ENCODE measurements at regions not wholly inside any gene's neighbourhood (a gene's known extent, or its start where the extent isn't known, plus 50 kb on each side); places are given as distances from the start of the nearest gene placed in this dataset.

DNA sequence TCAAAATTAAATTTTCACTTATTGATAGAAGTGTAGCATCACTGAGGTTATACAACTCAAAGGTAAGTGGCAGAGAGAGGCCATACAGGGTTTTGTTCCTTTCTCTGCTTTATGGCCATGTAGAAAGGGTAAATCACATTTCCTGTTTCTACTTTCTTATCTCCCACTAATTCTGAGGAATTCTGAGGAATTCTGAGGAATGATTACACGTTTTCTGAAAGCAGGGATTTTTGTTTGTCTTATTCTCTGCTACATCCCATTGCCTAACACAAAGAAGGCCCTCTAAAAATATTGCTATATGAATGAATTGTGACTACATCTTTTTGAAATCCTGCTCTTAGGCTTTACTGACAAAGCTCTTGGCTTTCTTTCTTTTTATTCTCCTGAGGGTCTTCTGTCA, 516.9 kb upstream of the ZNF608 start:
- no peak for DNase-seq

GRCh38 chr5:125266106-125266505, 519.7 kb upstream of the ZNF608 start:
- DNase-seq: no peak

DNA sequence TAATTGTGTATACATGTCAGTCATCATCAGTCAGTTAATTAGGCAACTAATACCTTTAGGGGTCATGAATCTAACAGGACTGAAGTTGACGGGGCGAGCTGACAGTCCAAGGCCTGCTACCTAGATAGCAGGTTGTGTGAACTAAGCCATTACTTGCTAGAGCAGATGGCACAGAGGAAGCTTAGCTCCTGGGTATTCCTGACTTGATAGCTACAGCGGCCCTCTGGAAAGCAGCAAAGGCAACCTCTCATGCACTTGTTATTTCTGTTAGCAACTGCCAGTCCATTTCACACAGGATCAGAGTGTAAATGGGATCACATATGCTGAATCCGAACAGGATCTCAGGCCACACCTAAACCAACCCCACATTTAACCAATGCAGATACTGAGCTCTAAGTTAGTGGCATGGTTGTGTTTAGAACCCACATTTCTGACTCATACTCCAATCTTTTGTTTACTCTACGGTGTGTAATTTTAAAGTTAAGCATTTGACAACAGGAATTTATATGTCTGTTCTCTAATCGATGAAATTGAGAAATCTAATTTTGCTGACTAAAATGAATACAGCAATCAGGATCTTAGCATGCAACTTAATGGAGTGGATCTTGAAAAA, 521.3 kb upstream of the ZNF608 start:
- DNase-seq: no peak

DNA sequence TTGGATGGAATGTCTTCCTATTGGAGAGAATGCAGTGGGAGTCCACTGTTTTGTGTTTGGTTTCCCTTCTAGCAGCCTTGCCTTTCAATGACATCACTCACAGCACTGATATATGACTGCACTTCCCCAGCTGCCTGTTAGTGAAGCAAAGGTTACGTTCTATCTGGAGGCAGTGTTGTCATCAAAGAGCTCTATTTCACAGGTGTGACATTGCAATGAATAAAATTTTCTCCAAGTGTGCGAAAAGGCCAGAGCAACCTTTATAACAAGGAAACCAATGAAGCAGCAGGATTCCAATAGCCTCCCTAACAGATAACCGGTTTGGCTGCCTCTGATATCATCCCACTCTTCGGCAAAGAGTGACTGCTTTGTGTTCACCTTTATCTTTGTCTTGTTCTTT, 523.5 kb upstream of the ZNF608 start:
- DNase-seq: no peak

- no peak for DNase-seq
These were observed 525.9 kb upstream of the ZNF608 start for GRCh38 chr5:125272357-125272756.

DNA sequence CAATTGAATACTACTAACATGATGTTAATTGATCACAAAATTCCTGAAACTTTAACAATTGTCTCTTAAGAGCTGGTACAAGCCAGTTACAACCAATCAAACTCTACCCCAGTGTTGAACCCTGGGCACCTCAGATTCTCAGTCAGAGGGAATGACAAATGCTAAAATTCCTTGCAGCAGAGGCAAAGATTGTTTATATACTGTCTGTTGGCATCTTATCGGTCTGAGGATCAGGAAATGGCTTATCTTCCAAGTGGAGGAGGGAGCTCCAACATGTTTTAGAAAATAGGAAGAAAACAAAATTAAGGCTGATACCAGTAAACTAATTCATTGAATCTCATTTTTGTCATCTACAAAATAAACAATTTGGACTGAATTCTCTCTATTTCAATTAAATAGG, 527.8 kb upstream of the ZNF608 start:
- DNase-seq: no peak

DNA sequence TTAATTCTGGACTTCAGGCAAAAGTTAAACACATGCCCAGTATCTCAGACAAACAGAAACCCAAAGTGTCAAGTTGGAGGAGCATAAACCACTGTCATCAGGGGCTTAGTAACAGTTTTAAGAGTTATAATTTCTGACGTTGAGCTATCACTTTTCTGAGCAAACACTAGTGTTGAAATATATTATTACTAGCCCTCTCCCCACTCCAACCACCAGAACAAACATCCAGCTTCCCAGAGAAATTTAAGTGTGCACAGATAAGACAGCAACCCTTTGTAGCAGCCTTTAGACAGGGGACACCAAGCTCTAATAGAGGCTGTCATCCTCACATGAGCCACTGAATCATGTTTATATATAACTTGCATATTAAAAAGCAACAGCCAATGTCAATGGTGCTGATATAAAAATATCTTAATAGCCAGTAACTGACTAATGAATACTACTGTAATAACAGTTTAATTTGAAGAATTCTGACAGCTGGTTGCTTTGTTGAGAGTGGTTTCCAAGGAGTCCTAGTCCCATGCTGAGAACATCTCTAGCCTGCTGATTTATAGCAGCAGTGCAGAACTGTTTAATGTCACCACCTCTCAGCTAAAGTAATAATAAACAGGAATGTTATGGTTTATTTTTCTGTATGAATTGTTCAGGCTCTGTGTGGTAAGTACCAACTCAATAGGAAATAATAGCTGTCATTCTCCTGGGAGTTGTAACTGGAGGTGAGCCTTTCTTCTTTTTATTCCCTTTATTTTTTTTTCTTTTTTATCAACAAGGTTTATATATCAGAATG, 528.7 kb upstream of the ZNF608 start:
- no peak for DNase-seq

- DNase-seq: no peak
These were observed 529.3 kb upstream of the ZNF608 start for GRCh38 chr5:125275725-125276090.

GRCh38 chr5:125276096-125276495, 529.7 kb upstream of the ZNF608 start:
- no peak for DNase-seq

GRCh38 chr5:125277494-125278154, 531.2 kb upstream of the ZNF608 start:
- DNase-seq: peak; percentile 58

GRCh38 chr5:125278711-125279110, 532.3 kb upstream of the ZNF608 start:
- no peak for DNase-seq

DNA sequence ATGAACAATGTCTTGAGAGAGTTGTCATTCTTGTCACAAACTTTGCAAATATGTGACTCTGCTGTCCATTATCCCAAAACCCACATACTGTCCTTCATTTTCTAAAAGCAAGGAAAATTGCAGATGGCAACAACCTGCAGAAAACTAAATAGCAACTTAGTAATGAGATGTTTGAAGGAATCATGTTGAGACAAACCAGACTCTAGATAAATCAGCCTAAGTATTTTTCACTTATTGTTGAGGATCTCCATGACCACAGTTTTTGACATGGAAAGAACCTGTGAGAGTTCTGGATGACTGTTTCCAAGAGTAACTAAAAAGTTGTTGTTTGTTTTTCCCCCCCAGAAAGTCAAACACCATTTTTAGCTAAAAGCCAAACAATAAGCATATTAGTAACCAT, 535.2 kb upstream of the ZNF608 start:
- no peak for DNase-seq

- DNase-seq: no peak
These were observed 536.9 kb upstream of the ZNF608 start for GRCh38 chr5:125283372-125283771.

- no peak for DNase-seq
These were observed 539.8 kb upstream of the ZNF608 start for GRCh38 chr5:125286271-125286670.

DNA sequence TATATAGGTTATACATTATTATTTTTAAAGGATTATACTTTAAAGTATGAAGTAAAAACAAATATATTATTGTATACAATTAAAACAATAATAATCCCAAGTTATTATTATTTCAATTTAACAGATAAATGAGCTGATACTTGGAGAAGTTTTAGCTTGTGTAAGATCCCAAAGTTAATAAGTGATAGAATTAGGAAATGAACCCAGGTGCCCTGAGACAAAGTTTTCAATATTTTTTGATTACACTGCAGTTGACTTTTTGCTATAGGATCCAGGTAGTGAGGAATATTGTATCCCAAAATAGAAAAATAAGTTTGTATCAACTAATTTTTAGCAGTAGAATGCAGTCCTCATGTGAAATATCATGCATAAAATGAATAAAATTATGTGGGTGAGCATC, 543.2 kb upstream of the ZNF608 start:
- DNase-seq: no peak

DNA sequence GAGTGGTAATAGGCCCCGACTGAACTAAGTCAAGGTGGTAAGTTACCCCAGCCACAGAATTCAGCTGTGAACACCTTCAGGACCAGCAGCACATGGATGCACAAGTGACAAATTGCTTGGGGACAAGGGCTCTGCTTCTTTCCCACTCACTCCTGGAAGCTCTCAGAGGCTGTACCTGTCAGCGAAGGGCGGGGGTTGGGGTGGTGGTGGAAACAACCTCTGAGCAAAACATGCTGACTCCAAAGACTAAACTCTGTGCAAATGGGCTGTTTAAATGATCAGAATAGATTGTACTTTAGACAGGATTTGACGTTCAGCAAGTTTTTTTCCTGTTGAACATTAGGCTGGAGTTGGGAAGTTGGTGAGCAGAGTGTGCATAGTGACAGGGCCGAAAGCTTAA, 544.5 kb upstream of the ZNF608 start:
- DNase-seq: no peak

DNA sequence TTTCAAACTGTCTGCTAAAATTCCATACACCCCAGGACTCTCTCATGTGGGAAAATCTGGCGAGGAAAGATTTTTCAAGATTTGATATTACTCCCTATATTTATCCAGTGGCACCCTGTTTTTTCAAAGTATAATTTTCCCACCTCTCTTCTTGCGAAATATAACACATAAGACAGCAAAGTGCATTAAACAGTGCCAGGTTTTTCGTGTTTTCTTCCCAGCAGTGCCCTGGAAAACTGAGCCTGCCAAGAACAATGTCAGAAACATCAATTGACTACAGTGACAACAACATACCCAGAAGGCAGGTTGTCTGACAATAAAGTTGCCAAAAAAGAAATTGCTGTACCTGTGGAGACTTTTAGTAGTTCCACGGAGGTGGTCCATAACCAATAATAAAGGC, 545.0 kb upstream of the ZNF608 start:
- DNase-seq: no peak

DNA sequence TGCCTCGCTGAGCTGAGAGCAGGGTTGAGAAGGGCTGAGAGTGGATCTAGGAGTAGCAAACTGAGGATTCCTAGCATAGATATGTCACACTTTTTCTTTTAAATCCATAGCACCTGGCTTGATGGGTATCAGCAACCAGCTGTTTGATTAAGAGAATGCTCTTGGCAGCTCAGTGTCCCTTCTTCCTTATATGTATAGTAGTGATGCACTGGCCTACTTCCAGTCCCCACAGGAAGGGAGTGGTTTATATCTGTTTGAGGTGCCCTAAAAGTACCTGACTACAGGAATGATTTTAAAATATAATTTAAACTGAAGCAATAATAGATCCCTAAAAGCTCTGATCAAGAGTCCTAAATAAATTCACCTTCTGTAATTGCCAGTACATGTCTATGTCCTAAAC, 546.8 kb upstream of the ZNF608 start:
- no peak for DNase-seq

GRCh38 chr5:125293726-125294125, 547.3 kb upstream of the ZNF608 start:
- no peak for DNase-seq

GRCh38 chr5:125294844-125295243, 548.4 kb upstream of the ZNF608 start:
- no peak for DNase-seq

DNA sequence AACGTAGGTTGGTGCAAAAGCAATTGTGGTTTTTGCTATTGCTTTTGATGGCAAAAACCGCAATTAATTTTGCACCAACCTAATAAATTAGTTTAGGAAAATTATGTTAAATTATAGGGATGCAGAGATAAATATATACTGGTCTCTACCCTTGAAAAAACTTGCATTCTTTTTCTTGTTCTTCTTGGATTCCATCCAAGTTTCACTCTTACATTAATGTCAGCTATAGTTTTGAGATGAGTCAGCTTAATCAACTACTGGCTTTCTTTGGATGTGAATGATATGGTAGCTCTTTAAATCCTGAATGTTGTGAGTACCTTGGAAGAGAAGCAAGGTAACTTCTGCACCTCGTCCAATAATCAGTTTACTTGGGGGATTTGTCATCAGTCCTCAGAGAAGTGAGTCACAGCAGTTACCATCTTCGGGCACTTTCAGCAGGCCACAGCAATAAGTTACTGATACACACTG, 549.0 kb upstream of the ZNF608 start:
- DNase-seq: no peak

GRCh38 chr5:125298258-125298657, 551.8 kb upstream of the ZNF608 start:
- DNase-seq: no peak

GRCh38 chr5:125298746-125299379, 552.4 kb upstream of the ZNF608 start:
- DNase-seq: no peak

GRCh38 chr5:125301711-125302110, 555.3 kb upstream of the ZNF608 start:
- DNase-seq: no peak
